ENCODE measurements at regions not wholly inside any gene's neighbourhood (a gene's known extent, or its start where the extent isn't known, plus 50 kb on each side); places are given as distances from the start of the nearest gene placed in this dataset.

GRCh38 chrX:145677109-145677817 is 140.4 kb upstream of the SLITRK2 start:
- TF ChIP-seq CTCF (IDR thresholded peaks at IDR 0.05; ENCODE audit: insufficient read depth, low read depth, low read length, missing control alignments), result no peak
- no peak for DNase-seq (ENCODE audit: low read depth)
- H3K4me3 ChIP-seq (ENCODE audit: low read length), result no peak overlapping the region

GRCh38 chrX:145682518-145683298 is 134.9 kb upstream of the SLITRK2 start:
- no peak for DNase-seq (ENCODE audit: low read depth)
- no peak for TF ChIP-seq CTCF (IDR thresholded peaks at IDR 0.05; ENCODE audit: insufficient read depth, low read depth, low read length, missing control alignments)
- no peak overlapping the region for H3K4me3 ChIP-seq (ENCODE audit: low read length)

GRCh38 chrX:145687146-145687545 is 130.5 kb upstream of the SLITRK2 start:
- DNase-seq (ENCODE audit: low read depth), result no peak
- no peak overlapping the region for H3K4me3 ChIP-seq (ENCODE audit: low read length)
- no peak for TF ChIP-seq CTCF (IDR thresholded peaks at IDR 0.05; ENCODE audit: insufficient read depth, low read depth, low read length, missing control alignments)

- H3K4me3 ChIP-seq (ENCODE audit: low read length), result no peak overlapping the region
- TF ChIP-seq CTCF (IDR thresholded peaks at IDR 0.05; ENCODE audit: insufficient read depth, low read depth, low read length, missing control alignments), result no peak
- DNase-seq (ENCODE audit: low read depth), result no peak
These were observed 129.9 kb upstream of the SLITRK2 start for GRCh38 chrX:145687707-145688106.

GRCh38 chrX:145694048-145694447 is 123.6 kb upstream of the SLITRK2 start:
- no peak for TF ChIP-seq CTCF (IDR thresholded peaks at IDR 0.05; ENCODE audit: insufficient read depth, low read depth, low read length, missing control alignments)
- H3K4me3 ChIP-seq (ENCODE audit: low read length), result no peak overlapping the region
- no peak for DNase-seq (ENCODE audit: low read depth)

GRCh38 chrX:145715641-145716138 is 101.9 kb upstream of the SLITRK2 start:
- no peak for DNase-seq (ENCODE audit: low read depth)
- TF ChIP-seq CTCF (IDR thresholded peaks at IDR 0.05; ENCODE audit: insufficient read depth, low read depth, low read length, missing control alignments), result no peak
- H3K4me3 ChIP-seq (ENCODE audit: low read length), result no peak overlapping the region

Measured in epithelial cell of esophagus (primary cell).